VCaP (cell line): ENCODE measurements at regions not wholly inside any gene's neighbourhood (a gene's known extent, or its start where the extent isn't known, plus 50 kb on each side); places are given as distances from the start of the nearest gene placed in this dataset.
"Not testable (repeated sequence)": the region's sequence is repeated elsewhere in the genome, so short reads cannot be mapped to it uniquely, and the experiment has no call there.

Source experiments
- H3K27ac ChIP-seq: fragments of 450-650 bp; 2 replicates; pipeline ENCODE4 v1.5.1; 2017
- TF ChIP-seq, protein P1 (sequence below): fragments of 450-650 bp; conservative IDR thresholded peaks from 2 replicates; pipeline ENCODE4 v1.5.1; 2017; ENCODE audit warnings: mild to moderate bottlenecking, moderate library complexity

DNA sequence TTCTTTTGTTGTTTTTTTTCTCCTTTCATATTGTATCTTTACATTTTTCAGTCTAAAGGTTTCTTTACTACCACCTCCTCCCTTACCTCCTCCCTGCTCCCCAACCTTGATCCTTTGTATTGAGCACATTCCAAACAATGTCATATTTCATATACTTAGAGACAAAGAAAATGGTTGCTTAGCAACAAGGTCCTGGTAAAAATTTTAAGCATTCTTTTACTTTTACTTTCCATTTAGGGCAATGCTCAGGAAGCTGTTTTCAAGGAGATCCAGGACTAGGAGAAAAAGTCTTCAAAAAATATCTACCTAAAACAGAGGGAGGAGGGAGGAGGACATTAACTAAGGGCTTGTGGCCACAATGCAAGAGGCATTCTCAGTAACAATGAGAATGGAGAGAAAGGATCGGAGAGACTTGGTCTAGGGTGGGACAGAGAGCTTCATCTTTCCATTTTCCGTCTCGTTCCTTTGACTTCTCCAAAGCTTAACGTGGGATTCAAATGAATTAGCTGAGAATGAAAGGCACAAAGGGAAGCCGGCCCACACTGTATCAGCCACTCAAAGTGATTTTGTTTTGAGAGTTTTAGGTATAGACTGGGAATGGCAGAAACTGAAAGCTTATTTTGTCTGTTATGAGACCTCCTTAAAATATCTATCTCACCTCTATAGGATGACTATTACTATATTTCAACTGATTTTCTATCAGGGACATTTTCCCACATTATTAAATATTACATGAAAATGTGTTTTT is 455.7 kb downstream of the RAB38 start:
- TF ChIP-seq, protein P1, sequence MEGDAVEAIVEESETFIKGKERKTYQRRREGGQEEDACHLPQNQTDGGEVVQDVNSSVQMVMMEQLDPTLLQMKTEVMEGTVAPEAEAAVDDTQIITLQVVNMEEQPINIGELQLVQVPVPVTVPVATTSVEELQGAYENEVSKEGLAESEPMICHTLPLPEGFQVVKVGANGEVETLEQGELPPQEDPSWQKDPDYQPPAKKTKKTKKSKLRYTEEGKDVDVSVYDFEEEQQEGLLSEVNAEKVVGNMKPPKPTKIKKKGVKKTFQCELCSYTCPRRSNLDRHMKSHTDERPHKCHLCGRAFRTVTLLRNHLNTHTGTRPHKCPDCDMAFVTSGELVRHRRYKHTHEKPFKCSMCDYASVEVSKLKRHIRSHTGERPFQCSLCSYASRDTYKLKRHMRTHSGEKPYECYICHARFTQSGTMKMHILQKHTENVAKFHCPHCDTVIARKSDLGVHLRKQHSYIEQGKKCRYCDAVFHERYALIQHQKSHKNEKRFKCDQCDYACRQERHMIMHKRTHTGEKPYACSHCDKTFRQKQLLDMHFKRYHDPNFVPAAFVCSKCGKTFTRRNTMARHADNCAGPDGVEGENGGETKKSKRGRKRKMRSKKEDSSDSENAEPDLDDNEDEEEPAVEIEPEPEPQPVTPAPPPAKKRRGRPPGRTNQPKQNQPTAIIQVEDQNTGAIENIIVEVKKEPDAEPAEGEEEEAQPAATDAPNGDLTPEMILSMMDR, result no peak
- no peak overlapping the region for H3K27ac ChIP-seq

DNA sequence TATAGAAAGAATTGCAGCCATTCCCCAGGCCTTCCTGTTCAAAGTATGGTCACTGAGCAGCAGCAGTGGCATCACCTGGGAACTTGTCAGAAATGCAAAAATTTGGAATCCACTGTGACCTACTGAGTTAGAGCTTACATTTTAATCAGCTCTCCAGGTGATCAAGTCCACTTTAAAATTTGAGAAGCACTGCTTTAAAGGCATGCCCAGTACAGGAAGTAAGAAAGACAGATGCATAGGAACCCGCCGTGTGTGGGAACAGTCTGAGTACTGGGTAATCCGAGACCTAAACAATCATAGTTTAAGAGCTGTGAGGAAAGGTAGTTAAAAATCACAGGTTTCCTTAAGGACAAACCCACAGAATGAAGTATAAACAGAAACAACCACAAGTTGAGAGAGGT is 462.4 kb downstream of the RAB38 start:
- no peak overlapping the region for H3K27ac ChIP-seq
- TF ChIP-seq, protein P1, result no peak

DNA sequence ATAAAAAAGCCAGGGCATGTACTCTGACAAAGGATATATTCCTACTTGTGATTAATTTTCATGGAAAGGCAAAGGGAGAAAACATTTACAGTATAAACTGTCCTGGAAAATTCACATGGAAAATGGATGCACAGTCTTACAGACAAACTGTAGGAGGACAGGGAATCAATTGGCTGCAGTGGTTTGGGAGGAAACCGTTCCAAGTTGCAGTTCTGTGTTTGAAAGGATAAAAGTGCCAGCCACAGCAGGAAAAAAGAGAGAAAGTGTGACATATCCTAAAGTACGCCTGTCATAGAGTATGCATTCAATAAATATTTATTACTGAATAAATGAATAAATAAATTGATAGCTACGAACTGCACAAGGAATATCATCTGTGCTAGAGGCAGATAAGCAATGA is 462.9 kb downstream of the RAB38 start:
- TF ChIP-seq, protein P1, result no peak
- H3K27ac ChIP-seq, result no peak overlapping the region

DNA sequence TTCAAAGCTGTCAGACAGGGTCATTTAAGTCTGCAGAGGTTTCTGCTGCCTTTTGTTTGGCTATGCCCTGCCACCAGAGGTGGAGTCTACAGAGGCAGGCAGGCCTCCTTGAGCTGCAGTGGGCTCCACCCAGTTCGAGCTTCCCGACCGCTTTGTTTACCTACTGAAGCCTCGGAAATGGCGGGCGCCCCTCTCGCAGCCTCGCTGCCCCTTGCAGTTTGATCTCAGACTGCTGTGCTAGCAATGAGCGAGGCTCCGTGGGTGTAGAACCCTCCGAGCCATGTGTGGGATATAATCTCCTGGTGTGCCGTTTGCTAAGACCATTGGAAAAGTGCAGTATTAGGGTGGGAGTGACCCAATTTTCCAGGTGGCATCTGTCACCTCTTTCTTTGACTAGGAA is 471.7 kb downstream of the RAB38 start:
- H3K27ac ChIP-seq, result not testable (repeated sequence)

DNA sequence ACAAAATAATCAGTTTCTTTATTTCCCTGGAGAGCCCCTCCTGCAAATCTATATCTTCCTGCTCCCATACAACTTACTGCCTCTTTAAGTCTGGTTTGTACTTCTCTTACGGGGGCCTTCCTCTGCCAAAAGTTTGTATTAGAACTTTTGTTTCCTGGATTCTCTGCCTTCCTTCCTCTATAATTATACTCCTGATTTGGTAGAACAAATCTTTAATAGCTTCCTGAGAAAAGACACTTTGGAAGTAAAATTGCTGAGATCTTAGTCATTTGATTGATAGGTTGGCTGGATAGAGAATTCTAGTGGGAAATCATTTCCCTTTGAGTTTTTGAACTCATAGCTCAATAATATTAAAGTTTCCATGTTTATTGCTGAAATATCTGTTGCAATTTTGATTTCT is 499.2 kb downstream of the RAB38 start:
- no peak overlapping the region for H3K27ac ChIP-seq
- TF ChIP-seq, protein P1, result no peak

DNA sequence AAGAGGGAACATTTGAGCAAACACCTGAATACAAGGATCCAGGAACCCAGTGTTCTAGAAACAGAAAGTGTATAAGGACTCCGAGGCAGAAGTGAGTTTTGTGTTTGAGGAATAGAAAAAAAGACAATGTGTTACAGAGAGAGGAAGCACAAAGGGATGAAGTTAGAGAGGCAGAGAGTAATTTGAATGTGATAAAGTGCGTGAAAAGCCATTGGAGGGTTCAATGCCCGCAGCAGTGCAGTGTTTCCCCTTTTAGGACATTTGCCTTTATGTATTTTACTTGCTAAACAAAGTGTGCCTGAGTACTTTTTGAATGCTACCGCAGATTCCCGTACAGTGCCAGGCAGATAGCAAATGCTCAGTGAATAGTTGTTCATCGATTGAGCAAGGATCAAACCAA is 508.5 kb downstream of the RAB38 start:
- TF ChIP-seq, protein P1, result no peak
- H3K27ac ChIP-seq, result no peak overlapping the region

DNA sequence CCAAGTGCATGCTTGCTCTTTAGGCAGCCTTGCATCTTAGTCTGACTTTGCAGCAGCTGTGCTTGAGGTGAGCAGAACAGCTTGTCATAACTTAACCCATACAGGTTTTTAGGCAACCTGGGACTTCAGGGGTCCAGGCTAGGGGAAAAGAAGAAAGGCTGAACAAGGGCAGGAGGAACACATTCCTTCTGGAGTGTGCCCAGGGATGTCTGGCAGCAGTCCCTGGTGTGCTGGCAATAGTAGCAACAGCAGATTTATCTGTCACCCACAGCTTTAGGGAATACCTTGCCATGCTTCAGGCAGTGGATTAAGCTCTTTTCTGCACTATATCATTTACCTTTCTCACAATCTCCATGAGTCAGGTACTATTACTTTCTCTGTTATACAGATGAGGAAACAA is 513.0 kb downstream of the RAB38 start:
- no peak overlapping the region for H3K27ac ChIP-seq
- TF ChIP-seq, protein P1, result no peak

DNA sequence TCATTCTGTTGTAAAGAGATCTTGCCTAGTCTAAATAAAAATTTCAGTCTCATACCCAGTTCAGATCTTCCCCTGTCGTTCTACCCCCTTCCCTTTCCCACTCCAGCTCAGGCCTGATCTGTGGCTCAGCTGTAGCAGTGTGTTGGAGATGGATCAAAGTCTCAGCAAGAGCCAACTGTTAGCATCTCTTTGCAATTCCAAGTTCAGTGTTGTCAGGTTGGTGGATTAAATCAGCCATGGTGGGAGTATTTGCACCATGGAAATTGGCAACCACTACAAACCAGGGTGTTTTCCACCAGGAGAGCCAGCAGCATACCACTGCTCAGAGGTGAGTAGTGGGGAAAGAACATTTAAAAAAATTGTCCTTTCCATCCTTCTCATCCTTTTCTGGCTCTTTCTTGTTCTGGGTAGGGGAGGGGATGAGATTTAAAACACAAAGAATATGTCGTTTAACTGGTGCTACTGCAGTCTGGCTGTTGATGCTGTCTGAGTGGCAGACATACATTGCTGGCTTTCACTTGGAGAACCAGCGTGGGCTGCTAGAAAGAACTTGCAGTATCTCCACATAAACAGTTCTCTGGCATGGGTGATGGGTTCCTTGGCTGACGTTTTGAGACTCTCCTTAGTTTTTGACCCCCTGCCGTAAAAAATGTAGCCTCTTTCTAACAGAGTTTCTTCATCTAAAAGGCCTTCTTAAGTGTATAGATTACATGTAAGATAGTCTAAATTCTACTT is 514.1 kb downstream of the RAB38 start:
- TF ChIP-seq, protein P1, result no peak
- H3K27ac ChIP-seq, result no peak overlapping the region
